Activated T-helper 17 cell treated with anti-CD3 and anti-CD28 coated beads, Interleukin-2, amount 50 U/mL, for 72 hours (primary cell): ENCODE measurements at regions not wholly inside any gene's neighbourhood (a gene's known extent, or its start where the extent isn't known, plus 50 kb on each side); places are given as distances from the start of the nearest gene placed in this dataset.
A peak's percentile ranks its signal among the peaks of the same experiment; 100 is the strongest.

Experiments
- ATAC-seq: fragments of 150-1000 bp; cut with Tn5 transposase; replicated peaks from 2 replicates; pipeline ENCODE4 v1.10.0; 2021; ENCODE audit warnings: mild to moderate bottlenecking, moderate library complexity
- H3K27ac Mint-ChIP-seq: one replicate; pipeline ENCODE4 v1.8.0; 2022; ENCODE audit warnings: mixed read lengths
- H3K27me3 Mint-ChIP-seq: one replicate; pipeline ENCODE4 v1.8.0; 2022; ENCODE audit warnings: mixed read lengths
- H3K36me3 Mint-ChIP-seq: one replicate; pipeline ENCODE4 v1.8.0; 2022; ENCODE audit warnings: low read depth, mild to moderate bottlenecking, mixed read lengths
- H3K4me1 Mint-ChIP-seq: one replicate; pipeline ENCODE4 v1.8.0; 2022; ENCODE audit warnings: mixed read lengths
- H3K4me3 Mint-ChIP-seq: one replicate; pipeline ENCODE4 v1.8.0; 2022; ENCODE audit warnings: mild to moderate bottlenecking, mixed read lengths
- H3K9me3 Mint-ChIP-seq: one replicate; pipeline ENCODE4 v1.8.0; 2022; ENCODE audit warnings: mixed read lengths

GRCh38 chr13:60755380-60756163 is 358.6 kb downstream of the TDRD3 start:
- no peak overlapping the region for H3K4me3 Mint-ChIP-seq
- no peak overlapping the region for H3K27ac Mint-ChIP-seq
- H3K4me1 Mint-ChIP-seq = no peaks in the 10 kb centered on the region
- ATAC-seq = no peak
- no peaks in the 10 kb centered on the region for H3K36me3 Mint-ChIP-seq
- H3K27me3 Mint-ChIP-seq = no peaks in the 10 kb centered on the region
- H3K9me3 Mint-ChIP-seq = peaks cover 8% of the 10 kb centered on the region

- Mint-ChIP-seq H3K4me1 (no peaks in the 10 kb centered on the region), H3K9me3 (peaks cover 8% of the 10 kb centered on the region), H3K27me3 (no peaks in the 10 kb centered on the region), H3K4me3 (no peak overlapping the region), H3K27ac (no peak overlapping the region), H3K36me3 (no peaks in the 10 kb centered on the region)
- ATAC-seq = no peak
Observed at GRCh38 chr13:60754211-60755090, 357.4 kb downstream of the TDRD3 start.

GRCh38 chr13:60753641-60754040 is 356.6 kb downstream of the TDRD3 start:
- peaks cover 8% of the 10 kb centered on the region for H3K9me3 Mint-ChIP-seq
- H3K27ac Mint-ChIP-seq = no peak overlapping the region
- no peaks in the 10 kb centered on the region for H3K27me3 Mint-ChIP-seq
- no peak overlapping the region for H3K4me3 Mint-ChIP-seq
- ATAC-seq = no peak
- no peaks in the 10 kb centered on the region for H3K36me3 Mint-ChIP-seq
- H3K4me1 Mint-ChIP-seq = no peaks in the 10 kb centered on the region

- Mint-ChIP-seq H3K27ac (no peak overlapping the region), H3K9me3 (peaks cover 6% of the 10 kb centered on the region), H3K4me3 (no peak overlapping the region), H3K36me3 (no peaks in the 10 kb centered on the region), H3K27me3 (no peaks in the 10 kb centered on the region), H3K4me1 (no peaks in the 10 kb centered on the region)
- ATAC-seq = no peak
Observed at GRCh38 chr13:60745343-60745742, 348.3 kb downstream of the TDRD3 start.

GRCh38 chr13:60733933-60734332 is 336.9 kb downstream of the TDRD3 start:
- no peak for ATAC-seq
- Mint-ChIP-seq H3K4me1 (no peaks in the 10 kb centered on the region), H3K9me3 (no peaks in the 10 kb centered on the region), H3K36me3 (no peaks in the 10 kb centered on the region), H3K4me3 (no peak overlapping the region), H3K27me3 (no peaks in the 10 kb centered on the region), H3K27ac (no peak overlapping the region)

GRCh38 chr13:60727140-60727539 is 330.1 kb downstream of the TDRD3 start:
- no peaks in the 10 kb centered on the region for H3K27me3 Mint-ChIP-seq
- H3K9me3 Mint-ChIP-seq = peaks cover 3% of the 10 kb centered on the region
- H3K4me1 Mint-ChIP-seq = no peaks in the 10 kb centered on the region
- ATAC-seq = no peak
- no peak overlapping the region for H3K27ac Mint-ChIP-seq
- no peaks in the 10 kb centered on the region for H3K36me3 Mint-ChIP-seq
- no peak overlapping the region for H3K4me3 Mint-ChIP-seq

GRCh38 chr13:60721063-60721462 is 324.0 kb downstream of the TDRD3 start:
- H3K4me3 Mint-ChIP-seq = no peak overlapping the region
- H3K4me1 Mint-ChIP-seq = no peaks in the 10 kb centered on the region
- H3K36me3 Mint-ChIP-seq = no peaks in the 10 kb centered on the region
- H3K27me3 Mint-ChIP-seq = no peaks in the 10 kb centered on the region
- peaks cover 9% of the 10 kb centered on the region for H3K9me3 Mint-ChIP-seq
- ATAC-seq = no peak
- no peak overlapping the region for H3K27ac Mint-ChIP-seq

GRCh38 chr13:60720590-60720989 is 323.6 kb downstream of the TDRD3 start:
- no peaks in the 10 kb centered on the region for H3K4me1 Mint-ChIP-seq
- no peak overlapping the region for H3K4me3 Mint-ChIP-seq
- no peak for ATAC-seq
- no peaks in the 10 kb centered on the region for H3K36me3 Mint-ChIP-seq
- H3K9me3 Mint-ChIP-seq = peaks cover 9% of the 10 kb centered on the region
- no peak overlapping the region for H3K27ac Mint-ChIP-seq
- H3K27me3 Mint-ChIP-seq = no peaks in the 10 kb centered on the region

GRCh38 chr13:60716313-60716712 is 319.3 kb downstream of the TDRD3 start:
- H3K9me3 Mint-ChIP-seq = peaks cover 5% of the 10 kb centered on the region
- no peaks in the 10 kb centered on the region for H3K4me1 Mint-ChIP-seq
- no peaks in the 10 kb centered on the region for H3K27me3 Mint-ChIP-seq
- no peak overlapping the region for H3K4me3 Mint-ChIP-seq
- ATAC-seq = no peak
- H3K36me3 Mint-ChIP-seq = no peaks in the 10 kb centered on the region
- no peak overlapping the region for H3K27ac Mint-ChIP-seq

- Mint-ChIP-seq H3K27me3 (no peaks in the 10 kb centered on the region), H3K36me3 (no peaks in the 10 kb centered on the region), H3K4me1 (no peaks in the 10 kb centered on the region), H3K27ac (no peak overlapping the region), H3K9me3 (peaks cover 9% of the 10 kb centered on the region), H3K4me3 (no peak overlapping the region)
- ATAC-seq = no peak
Observed at GRCh38 chr13:60707878-60708277, 310.9 kb downstream of the TDRD3 start.

- peaks cover 4% of the 10 kb centered on the region for H3K9me3 Mint-ChIP-seq
- H3K27me3 Mint-ChIP-seq = peaks cover 3% of the 10 kb centered on the region
- H3K27ac Mint-ChIP-seq = no peak overlapping the region
- H3K4me3 Mint-ChIP-seq = no peak overlapping the region
- ATAC-seq = no peak
- H3K36me3 Mint-ChIP-seq = no peaks in the 10 kb centered on the region
- H3K4me1 Mint-ChIP-seq = no peaks in the 10 kb centered on the region
Observed at GRCh38 chr13:60701895-60702294, 304.9 kb downstream of the TDRD3 start.

- Mint-ChIP-seq H3K4me3 (no peak overlapping the region), H3K9me3 (peaks cover 4% of the 10 kb centered on the region), H3K27me3 (peaks cover 6% of the 10 kb centered on the region), H3K36me3 (no peaks in the 10 kb centered on the region), H3K27ac (no peak overlapping the region), H3K4me1 (no peaks in the 10 kb centered on the region)
- ATAC-seq = no peak
Observed at GRCh38 chr13:60700994-60701393, 304.0 kb downstream of the TDRD3 start.

GRCh38 chr13:60699636-60700035 is 302.6 kb downstream of the TDRD3 start:
- ATAC-seq = no peak
- H3K9me3 Mint-ChIP-seq = peaks cover 1% of the 10 kb centered on the region
- no peaks in the 10 kb centered on the region for H3K4me1 Mint-ChIP-seq
- no peak overlapping the region for H3K27ac Mint-ChIP-seq
- peaks cover 6% of the 10 kb centered on the region for H3K27me3 Mint-ChIP-seq
- H3K36me3 Mint-ChIP-seq = no peaks in the 10 kb centered on the region
- no peak overlapping the region for H3K4me3 Mint-ChIP-seq

- Mint-ChIP-seq H3K27me3 (peaks cover 6% of the 10 kb centered on the region), H3K27ac (no peak overlapping the region)
Observed at GRCh38 chr13:60696602-60697001, 299.6 kb downstream of the TDRD3 start.

GRCh38 chr13:60691268-60691667 is 294.2 kb downstream of the TDRD3 start:
- no peaks in the 10 kb centered on the region for H3K36me3 Mint-ChIP-seq
- H3K4me3 Mint-ChIP-seq = no peak overlapping the region
- no peak overlapping the region for H3K27ac Mint-ChIP-seq
- no peaks in the 10 kb centered on the region for H3K4me1 Mint-ChIP-seq
- peaks cover 3% of the 10 kb centered on the region for H3K27me3 Mint-ChIP-seq
- peak; percentile 35 for ATAC-seq
- peaks cover 3% of the 10 kb centered on the region for H3K9me3 Mint-ChIP-seq

More at GRCh38 chr13:60696602-60697001, 299.6 kb downstream of the TDRD3 start:
- H3K4me3 Mint-ChIP-seq = no peak overlapping the region
- H3K4me1 Mint-ChIP-seq = no peaks in the 10 kb centered on the region
- no peaks in the 10 kb centered on the region for H3K9me3 Mint-ChIP-seq
- no peak for ATAC-seq
- H3K36me3 Mint-ChIP-seq = no peaks in the 10 kb centered on the region
